KOPT-K1 (cell line): ENCODE measurements at regions not wholly inside any gene's neighbourhood (a gene's known extent, or its start where the extent isn't known, plus 50 kb on each side); places are given as distances from the start of the nearest gene placed in this dataset.

Experiments
- H3K27ac ChIP-seq: fragments of 200-600 bp; sonication (generic); 2 replicates; pipeline ENCODE4 v1.5.1; 2016; ENCODE audit warnings: antibody characterized with exemption, mild to moderate bottlenecking, low read depth, low read length; ENCODE audit not compliant: poor library complexity, severe bottlenecking
- H3K36me3 ChIP-seq: fragments of 200-600 bp; sonication (generic); 2 replicates; pipeline ENCODE4 v1.5.1; 2017; ENCODE audit warnings: antibody characterized with exemption, mild to moderate bottlenecking, low read length, moderate library complexity; ENCODE audit not compliant: insufficient read depth
- H3K9me3 ChIP-seq: fragments of 200-600 bp; sonication (generic); 2 replicates; pipeline ENCODE4 v1.5.1; 2017; ENCODE audit warnings: antibody characterized with exemption, low read length, mild to moderate bottlenecking; ENCODE audit not compliant: insufficient read depth, poor library complexity, severe bottlenecking

GRCh38 chr15:94023531-94023930 is 207.8 kb upstream of the MCTP2 start:
- H3K9me3 ChIP-seq: no peaks in the 10 kb centered on the region
- H3K36me3 ChIP-seq: no peaks in the 10 kb centered on the region
- H3K27ac ChIP-seq: no peak overlapping the region

GRCh38 chr15:94021621-94022320 is 209.6 kb upstream of the MCTP2 start:
- H3K27ac ChIP-seq: no peak overlapping the region
- no peaks in the 10 kb centered on the region for H3K36me3 ChIP-seq
- H3K9me3 ChIP-seq: no peaks in the 10 kb centered on the region

GRCh38 chr15:94019062-94019461 is 212.3 kb upstream of the MCTP2 start:
- no peak overlapping the region for H3K27ac ChIP-seq
- no peaks in the 10 kb centered on the region for H3K36me3 ChIP-seq
- no peaks in the 10 kb centered on the region for H3K9me3 ChIP-seq

GRCh38 chr15:94015324-94015723 is 216.0 kb upstream of the MCTP2 start:
- no peaks in the 10 kb centered on the region for H3K36me3 ChIP-seq
- H3K9me3 ChIP-seq: no peaks in the 10 kb centered on the region
- no peak overlapping the region for H3K27ac ChIP-seq

GRCh38 chr15:94008104-94009074 is 223.0 kb upstream of the MCTP2 start:
- no peak overlapping the region for H3K27ac ChIP-seq
- no peaks in the 10 kb centered on the region for H3K36me3 ChIP-seq
- no peaks in the 10 kb centered on the region for H3K9me3 ChIP-seq

- Histone ChIP-seq H3K27ac (no peak overlapping the region), H3K36me3 (no peaks in the 10 kb centered on the region), H3K9me3 (no peaks in the 10 kb centered on the region)
Observed at GRCh38 chr15:94004697-94005096, 226.7 kb upstream of the MCTP2 start.

GRCh38 chr15:94002041-94002440 is 229.3 kb upstream of the MCTP2 start:
- H3K27ac ChIP-seq: no peak overlapping the region
- H3K9me3 ChIP-seq: no peaks in the 10 kb centered on the region
- H3K36me3 ChIP-seq: no peaks in the 10 kb centered on the region

GRCh38 chr15:94001255-94001801 is 230.0 kb upstream of the MCTP2 start:
- no peaks in the 10 kb centered on the region for H3K9me3 ChIP-seq
- H3K36me3 ChIP-seq: no peaks in the 10 kb centered on the region
- no peak overlapping the region for H3K27ac ChIP-seq

GRCh38 chr15:94000606-94001005 is 230.8 kb upstream of the MCTP2 start:
- H3K36me3 ChIP-seq: no peaks in the 10 kb centered on the region
- H3K27ac ChIP-seq: no peak overlapping the region
- no peaks in the 10 kb centered on the region for H3K9me3 ChIP-seq

GRCh38 chr15:93997071-93997658 is 234.2 kb upstream of the MCTP2 start:
- Histone ChIP-seq H3K27ac (no peak overlapping the region), H3K36me3 (no peaks in the 10 kb centered on the region), H3K9me3 (no peaks in the 10 kb centered on the region)

GRCh38 chr15:93989440-93989998 is 241.8 kb upstream of the MCTP2 start:
- Histone ChIP-seq H3K27ac (no peak overlapping the region), H3K9me3 (no peaks in the 10 kb centered on the region), H3K36me3 (no peaks in the 10 kb centered on the region)

GRCh38 chr15:93987068-93987467 is 244.3 kb upstream of the MCTP2 start:
- H3K9me3 ChIP-seq: no peaks in the 10 kb centered on the region
- H3K27ac ChIP-seq: no peak overlapping the region
- H3K36me3 ChIP-seq: no peaks in the 10 kb centered on the region

- no peaks in the 10 kb centered on the region for H3K9me3 ChIP-seq
- no peak overlapping the region for H3K27ac ChIP-seq
- H3K36me3 ChIP-seq: no peaks in the 10 kb centered on the region
Observed at GRCh38 chr15:93986400-93986984, 244.9 kb upstream of the MCTP2 start.

GRCh38 chr15:93985925-93986324 is 245.4 kb upstream of the MCTP2 start:
- Histone ChIP-seq H3K27ac (no peak overlapping the region), H3K9me3 (no peaks in the 10 kb centered on the region), H3K36me3 (no peaks in the 10 kb centered on the region)
